A673 (cell line): ENCODE measurements at regions not wholly inside any gene's neighbourhood (a gene's known extent, or its start where the extent isn't known, plus 50 kb on each side); places are given as distances from the start of the nearest gene placed in this dataset.

Source experiments
- BruUV-seq: library from RNA; stranded (reverse); fragments of 400-500 nt; replicated peaks from 2 replicates; lab custom pipeline; 2021; lab: Mats Ljungman, UMichigan
- CTCF ChIA-PET: fragments of 300-600 bp; sonication (Branson Sonifier 250); formaldehyde crosslinking; loops from one replicate; lab custom pipeline; 2022; ENCODE audit warnings: antibody characterized with exemption; lab: Charles Lee
- POLR2A ChIA-PET: fragments of 300-600 bp; sonication (Branson Sonifier 250); formaldehyde crosslinking; loops from one replicate; lab custom pipeline; 2022; ENCODE audit warnings: antibody characterized with exemption; ENCODE audit not compliant: low non-redundant PET; lab: Charles Lee
- DNase-seq: peaks from one replicate; pipeline ENCODE4 v3.0.0-alpha.2; 2015; ENCODE audit warnings: low spot score
- H3K27ac ChIP-seq: fragments of 200-600 bp; sonication (generic); 2 replicates; pipeline ENCODE4 v1.5.1; 2016; ENCODE audit warnings: mixed run types, low read depth, mild to moderate bottlenecking, mixed read lengths, antibody characterized with exemption, low read length; ENCODE audit not compliant: poor library complexity, severe bottlenecking
- H3K27me3 ChIP-seq: fragments of 200-600 bp; sonication (generic); replicated peaks from 2 replicates; pipeline ENCODE4 v1.6.1; 2017; ENCODE audit warnings: mixed run types, low read depth, mild to moderate bottlenecking, mixed read lengths, antibody characterized with exemption, low read length; ENCODE audit not compliant: insufficient read depth, poor library complexity
- H3K36me3 ChIP-seq: fragments of 200-600 bp; sonication (generic); 2 replicates; pipeline ENCODE4 v1.6.1; 2016; ENCODE audit warnings: mixed run types, mild to moderate bottlenecking, mixed read lengths, antibody characterized with exemption, low read length; ENCODE audit not compliant: insufficient read depth, poor library complexity, severe bottlenecking
- H3K4me1 ChIP-seq: fragments of 200-600 bp; sonication (generic); 2 replicates; pipeline ENCODE4 v1.6.1; 2017; ENCODE audit warnings: mixed run types, mild to moderate bottlenecking, mixed read lengths, antibody characterized with exemption, low read length; ENCODE audit not compliant: insufficient read depth, poor library complexity, severe bottlenecking
- H3K4me3 ChIP-seq: fragments of 200-600 bp; sonication (generic); 2 replicates; pipeline ENCODE4 v1.5.1; 2016; ENCODE audit warnings: low read depth, mixed run types, mild to moderate bottlenecking, mixed read lengths, low read length; ENCODE audit not compliant: poor library complexity, severe bottlenecking
- H3K9me3 ChIP-seq: fragments of 200-600 bp; sonication (generic); 2 replicates; pipeline ENCODE4 v1.6.1; 2016; ENCODE audit warnings: mixed run types, low read depth, mild to moderate bottlenecking, mixed read lengths, antibody characterized with exemption, low read length; ENCODE audit not compliant: poor library complexity, severe bottlenecking
- EZH2 ChIP-seq: fragments of 200-600 bp; sonication (generic); IDR thresholded peaks from 2 replicates; pipeline ENCODE4 v1.6.1; 2017; ENCODE audit warnings: borderline replicate concordance, low read depth, mild to moderate bottlenecking, mixed read lengths, antibody characterized with exemption, low read length; ENCODE audit not compliant: poor library complexity, severe bottlenecking
- intact Hi-C: fragments of 100-400 bp; cut with micrococcal nuclease; formaldehyde crosslinking; loops from one replicate; pipeline ENCODE4 v1.10.0; 2022; ENCODE audit not compliant: unreplicated experiment
- TF ChIP-seq, protein P1 (sequence below): fragments of 300-800, 200-600 bp; sonication (generic); conservative IDR thresholded peaks from 2 replicates; pipeline ENCODE4 v1.5.1; 2017; ENCODE audit warnings: low read depth, mild to moderate bottlenecking, antibody characterized with exemption, low read length, moderate library complexity, mixed read lengths

DNA sequence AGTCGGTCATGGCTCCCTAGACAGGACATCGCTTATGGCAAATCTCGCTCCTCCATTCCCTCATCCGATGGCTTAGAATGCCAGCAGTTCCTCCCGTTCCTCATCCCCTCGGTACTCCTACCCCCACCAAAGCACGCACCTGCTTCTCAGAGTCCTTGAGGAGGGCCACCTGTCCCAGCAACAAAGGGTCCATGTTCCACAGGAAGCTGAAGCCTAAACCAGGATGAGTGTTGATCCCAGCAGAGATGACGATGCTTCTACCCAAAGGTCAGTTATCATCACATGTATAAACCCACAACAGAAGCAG lies 111.2 kb downstream of the THBS2 start:
- CTCF ChIA-PET: no interaction called here
- Histone ChIP-seq H3K9me3 (no peaks in the 10 kb centered on the region), H3K4me3 (no peak overlapping the region), H3K27ac (no peak overlapping the region), H3K4me1 (no peaks in the 10 kb centered on the region), H3K36me3 (no peaks in the 10 kb centered on the region), H3K27me3 (no peaks in the 10 kb centered on the region)
- POLR2A ChIA-PET: no interaction called here
- intact Hi-C loops: no loop called here
- no TSS peak for BruUV-seq
- DNase-seq: no peak
- TF ChIP-seq EZH2: no peak
- TF ChIP-seq, protein P1, sequence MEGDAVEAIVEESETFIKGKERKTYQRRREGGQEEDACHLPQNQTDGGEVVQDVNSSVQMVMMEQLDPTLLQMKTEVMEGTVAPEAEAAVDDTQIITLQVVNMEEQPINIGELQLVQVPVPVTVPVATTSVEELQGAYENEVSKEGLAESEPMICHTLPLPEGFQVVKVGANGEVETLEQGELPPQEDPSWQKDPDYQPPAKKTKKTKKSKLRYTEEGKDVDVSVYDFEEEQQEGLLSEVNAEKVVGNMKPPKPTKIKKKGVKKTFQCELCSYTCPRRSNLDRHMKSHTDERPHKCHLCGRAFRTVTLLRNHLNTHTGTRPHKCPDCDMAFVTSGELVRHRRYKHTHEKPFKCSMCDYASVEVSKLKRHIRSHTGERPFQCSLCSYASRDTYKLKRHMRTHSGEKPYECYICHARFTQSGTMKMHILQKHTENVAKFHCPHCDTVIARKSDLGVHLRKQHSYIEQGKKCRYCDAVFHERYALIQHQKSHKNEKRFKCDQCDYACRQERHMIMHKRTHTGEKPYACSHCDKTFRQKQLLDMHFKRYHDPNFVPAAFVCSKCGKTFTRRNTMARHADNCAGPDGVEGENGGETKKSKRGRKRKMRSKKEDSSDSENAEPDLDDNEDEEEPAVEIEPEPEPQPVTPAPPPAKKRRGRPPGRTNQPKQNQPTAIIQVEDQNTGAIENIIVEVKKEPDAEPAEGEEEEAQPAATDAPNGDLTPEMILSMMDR: no peak

DNA sequence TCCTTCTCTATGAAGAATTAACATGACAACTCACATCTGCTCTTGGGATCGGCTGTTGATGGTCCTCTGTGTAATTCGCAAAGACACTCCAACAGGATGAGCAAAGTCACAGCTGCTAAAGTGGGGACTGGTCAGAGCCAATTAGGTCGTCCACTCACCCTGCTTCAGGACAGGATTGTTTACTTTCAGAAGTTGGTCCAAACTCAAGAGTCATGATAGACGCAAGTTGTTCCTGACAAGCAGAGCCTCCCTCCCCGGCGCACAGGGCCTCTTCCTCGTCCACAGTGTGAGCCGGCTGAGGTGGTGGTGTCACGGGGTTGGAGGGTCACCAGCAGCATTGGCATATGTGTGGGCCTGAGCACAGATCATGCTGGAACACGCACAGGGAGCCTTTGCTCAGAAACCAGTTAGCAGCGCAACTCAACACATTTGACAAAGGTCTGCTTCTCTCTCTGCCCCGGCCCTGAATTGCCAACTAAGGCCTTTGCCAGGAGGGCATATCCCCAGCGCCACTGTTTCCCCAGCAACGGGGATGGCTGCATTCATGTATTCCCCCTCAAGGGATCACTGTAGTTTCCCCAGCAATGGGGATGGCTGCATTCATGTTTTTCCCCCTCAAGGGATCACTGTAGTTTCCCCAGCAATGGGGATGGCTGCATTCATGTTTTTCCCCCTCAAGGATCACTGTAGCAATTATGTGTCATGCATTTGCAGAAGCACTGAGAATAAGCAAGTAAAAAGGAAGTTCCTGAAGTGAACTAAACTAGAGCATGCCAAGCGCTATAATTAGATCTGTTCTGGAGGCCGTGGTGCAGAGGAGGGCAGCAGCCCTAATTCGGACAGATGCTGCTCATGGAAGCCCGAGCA lies 111.7 kb downstream of the THBS2 start:
- H3K27me3 ChIP-seq: no peaks in the 10 kb centered on the region
- no peaks in the 10 kb centered on the region for H3K4me1 ChIP-seq
- H3K27ac ChIP-seq: no peak overlapping the region
- no peaks in the 10 kb centered on the region for H3K36me3 ChIP-seq
- ChIA-PET POLR2A (no interaction called here), CTCF (no interaction called here)
- no peak for DNase-seq
- no peaks in the 10 kb centered on the region for H3K9me3 ChIP-seq
- H3K4me3 ChIP-seq: no peak overlapping the region
- no TSS peak for BruUV-seq
- TF ChIP-seq, protein P1: no peak
- TF ChIP-seq EZH2: no peak
- intact Hi-C loops: no loop called here

DNA sequence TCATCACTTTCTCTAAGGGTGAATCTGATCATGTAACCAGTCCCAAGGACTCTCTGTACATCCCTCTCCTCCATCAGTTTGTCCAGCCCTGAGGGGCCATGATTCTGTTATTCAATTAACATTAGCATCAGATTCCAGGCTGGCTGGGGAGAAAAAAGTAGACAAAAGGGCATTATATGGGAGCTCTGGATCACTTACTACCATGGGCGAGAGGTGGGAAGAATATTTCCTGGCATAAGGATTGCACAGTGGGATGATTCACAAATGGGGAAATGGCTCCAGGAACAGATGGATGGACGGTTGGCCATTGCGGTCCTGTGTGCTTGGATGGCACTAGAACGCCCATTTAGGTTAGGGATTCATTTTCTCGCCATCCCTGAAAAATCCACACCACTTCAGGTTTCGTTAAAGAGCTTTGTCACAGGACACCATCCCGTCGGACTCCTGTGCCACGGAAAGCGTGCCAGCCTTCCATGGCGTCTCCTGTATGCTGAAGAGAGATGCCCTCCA lies 112.6 kb downstream of the THBS2 start:
- no peak for DNase-seq
- TF ChIP-seq, protein P1: no peak
- TF ChIP-seq EZH2: no peak
- Histone ChIP-seq H3K27ac (no peak overlapping the region), H3K27me3 (no peaks in the 10 kb centered on the region), H3K4me1 (no peaks in the 10 kb centered on the region), H3K4me3 (no peak overlapping the region), H3K9me3 (no peaks in the 10 kb centered on the region), H3K36me3 (no peaks in the 10 kb centered on the region)
- ChIA-PET CTCF (no interaction called here), POLR2A (no interaction called here)
- no TSS peak for BruUV-seq
- intact Hi-C loops: no loop called here
